ENCODE measurements at regions not wholly inside any gene's neighbourhood (a gene's known extent, or its start where the extent isn't known, plus 50 kb on each side); places are given as distances from the start of the nearest gene placed in this dataset.

DNA sequence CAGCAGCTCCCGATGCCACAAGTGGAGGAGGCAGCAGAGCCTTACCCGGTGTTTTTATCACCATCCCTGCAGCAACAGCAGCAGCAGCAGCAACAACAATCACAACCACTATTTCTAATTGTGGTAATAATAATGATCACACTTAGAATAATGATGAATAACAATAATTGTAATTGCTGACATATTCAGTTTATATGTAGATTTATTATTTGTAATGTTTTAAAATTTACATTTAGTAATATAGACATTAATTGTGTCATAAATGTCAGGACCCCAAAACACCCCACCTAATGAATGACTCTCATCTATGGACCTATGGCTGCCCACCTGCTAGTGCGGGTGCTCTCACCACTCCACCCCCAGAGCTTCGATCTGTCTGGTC is 170.0 kb downstream of the AHSP start:
- no peak for TF ChIP-seq ZNF274 (IDR thresholded peaks at IDR 0.05; ENCODE audit: low read depth, low read length)
- TF ChIP-seq SUZ12 (IDR thresholded peaks at IDR 0.05; ENCODE audit: extremely low read depth, insufficient read depth, insufficient read length) = no peak
- TF ChIP-seq YY1 (IDR thresholded peaks at IDR 0.05; ENCODE audit: insufficient read depth, insufficient read length) = no peak

All from NT2/D1 (cell line).